Testis (tissue), 2 donors: ENCODE measurements at regions not wholly inside any gene's neighbourhood (a gene's known extent, or its start where the extent isn't known, plus 50 kb on each side); places are given as distances from the start of the nearest gene placed in this dataset.

Source experiments
- POLR2A ChIP-seq: fragments of 450-650 bp; IDR thresholded peaks from one replicate; pipeline ENCODE4 v1.6.1; 2017; ENCODE audit warnings: antibody characterized with exemption, mild to moderate bottlenecking, moderate library complexity
- TF ChIP-seq, protein P1 (sequence below), 3 experiments: fragments of 450-650 bp in 2 of 3; fragments of 200-600 bp in 1 of 3; sonication (generic) in 1 of 3; IDR thresholded peaks; one replicate each; pipeline ENCODE4 v1.5.1; 2016 to 2019; ENCODE audit warnings: antibody characterized with exemption in 3 of 3, mild to moderate bottlenecking in 2 of 3, moderate library complexity in 1 of 3

DNA sequence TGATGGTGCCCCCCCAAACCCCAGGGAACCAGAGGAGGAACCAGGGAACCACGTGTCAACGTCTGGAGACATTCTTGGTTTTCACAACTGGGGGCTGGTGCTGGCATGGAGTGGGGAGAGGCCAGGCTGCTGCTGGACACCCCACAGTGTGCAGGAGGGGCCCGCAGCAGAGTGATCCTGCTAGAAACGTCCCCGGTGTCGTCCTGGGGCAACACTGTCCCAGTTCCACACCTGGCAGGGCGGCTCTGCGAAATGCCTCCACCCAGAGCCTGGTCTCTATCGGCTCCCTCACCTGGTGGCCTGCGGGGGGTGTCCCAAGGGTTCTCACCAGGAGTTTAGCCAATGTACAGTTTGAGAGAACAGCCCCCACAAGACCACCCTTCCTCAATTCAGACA, 226.3 kb downstream of the CTTN start:
- TF ChIP-seq, protein P1, sequence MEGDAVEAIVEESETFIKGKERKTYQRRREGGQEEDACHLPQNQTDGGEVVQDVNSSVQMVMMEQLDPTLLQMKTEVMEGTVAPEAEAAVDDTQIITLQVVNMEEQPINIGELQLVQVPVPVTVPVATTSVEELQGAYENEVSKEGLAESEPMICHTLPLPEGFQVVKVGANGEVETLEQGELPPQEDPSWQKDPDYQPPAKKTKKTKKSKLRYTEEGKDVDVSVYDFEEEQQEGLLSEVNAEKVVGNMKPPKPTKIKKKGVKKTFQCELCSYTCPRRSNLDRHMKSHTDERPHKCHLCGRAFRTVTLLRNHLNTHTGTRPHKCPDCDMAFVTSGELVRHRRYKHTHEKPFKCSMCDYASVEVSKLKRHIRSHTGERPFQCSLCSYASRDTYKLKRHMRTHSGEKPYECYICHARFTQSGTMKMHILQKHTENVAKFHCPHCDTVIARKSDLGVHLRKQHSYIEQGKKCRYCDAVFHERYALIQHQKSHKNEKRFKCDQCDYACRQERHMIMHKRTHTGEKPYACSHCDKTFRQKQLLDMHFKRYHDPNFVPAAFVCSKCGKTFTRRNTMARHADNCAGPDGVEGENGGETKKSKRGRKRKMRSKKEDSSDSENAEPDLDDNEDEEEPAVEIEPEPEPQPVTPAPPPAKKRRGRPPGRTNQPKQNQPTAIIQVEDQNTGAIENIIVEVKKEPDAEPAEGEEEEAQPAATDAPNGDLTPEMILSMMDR (IDR thresholded peaks at IDR 0.05): no peak
- TF ChIP-seq POLR2A: no peak
